Breast epithelium (tissue), 4 donors: ENCODE measurements at regions not wholly inside any gene's neighbourhood (a gene's known extent, or its start where the extent isn't known, plus 50 kb on each side); places are given as distances from the start of the nearest gene placed in this dataset.

Experiments
- DNase-seq, 2 donors: peaks; one replicate each; pipeline ENCODE4 v3.0.0-alpha.2; 2019; ENCODE audit warnings: low spot score in 2 of 2
- H3K27ac ChIP-seq, 2 donors: fragments of 200-600 bp; sonication (generic) in 1 of 2; one replicate each; pipeline ENCODE4 v1.5.1; 2016 to 2019; ENCODE audit warnings: mild to moderate bottlenecking in 1 of 2
- H3K27me3 ChIP-seq, 2 donors: fragments of 200-600 bp; sonication (generic) in 1 of 2; one replicate each; pipeline versions ENCODE4 v1.5.1 to v1.6.0; 2017 to 2019; ENCODE audit warnings: control low read depth in 1 of 2, mild to moderate bottlenecking in 1 of 2
- H3K36me3 ChIP-seq: fragments of 200-600 bp; one replicate; pipeline ENCODE4 v1.5.1; 2019
- H3K4me1 ChIP-seq, 2 donors: fragments of 200-600 bp; sonication (generic); one replicate each; pipeline ENCODE4 v1.5.1; 2016 to 2019; ENCODE audit warnings: control low read depth in 1 of 2
- H3K4me3 ChIP-seq, 3 donors: fragments of 200-600 bp; sonication (generic); 1 replicate in 2 of 3; 2 replicates in 1 of 3; pipeline ENCODE4 v1.5.1; 2016 to 2019; ENCODE audit warnings: mild to moderate bottlenecking in 3 of 3, moderate library complexity in 2 of 3
- H3K9me3 ChIP-seq, 2 donors: fragments of 200-600 bp; sonication (generic) in 1 of 2; one replicate each; pipeline ENCODE4 v1.5.1; 2016 to 2019; ENCODE audit warnings: control low read depth in 1 of 2
- POLR2A ChIP-seq: fragments of 450-650 bp; IDR thresholded peaks from one replicate; pipeline ENCODE4 v1.6.1; 2016; ENCODE audit warnings: antibody characterized with exemption, mild to moderate bottlenecking, moderate library complexity
- POLR2AphosphoS5 ChIP-seq, 3 donors: sonication (generic); formaldehyde crosslinking; IDR thresholded peaks; one replicate each; pipeline ENCODE4 v1.6.1; 2017; ENCODE audit warnings: antibody characterized with exemption in 3 of 3
- intact Hi-C: fragments of 100-400 bp; cut with DNase I; formaldehyde crosslinking; loops from one replicate; pipeline ENCODE4 v1.15.1; 2023; ENCODE audit warnings: low total_unique reads
- TF ChIP-seq, protein P1 (sequence below), 3 donors: fragments of 450-650 bp; IDR thresholded peaks; one replicate each; pipeline ENCODE4 v1.5.1; 2016 to 2017; ENCODE audit warnings: antibody characterized with exemption in 3 of 3, mild to moderate bottlenecking in 3 of 3, moderate library complexity in 3 of 3

DNA sequence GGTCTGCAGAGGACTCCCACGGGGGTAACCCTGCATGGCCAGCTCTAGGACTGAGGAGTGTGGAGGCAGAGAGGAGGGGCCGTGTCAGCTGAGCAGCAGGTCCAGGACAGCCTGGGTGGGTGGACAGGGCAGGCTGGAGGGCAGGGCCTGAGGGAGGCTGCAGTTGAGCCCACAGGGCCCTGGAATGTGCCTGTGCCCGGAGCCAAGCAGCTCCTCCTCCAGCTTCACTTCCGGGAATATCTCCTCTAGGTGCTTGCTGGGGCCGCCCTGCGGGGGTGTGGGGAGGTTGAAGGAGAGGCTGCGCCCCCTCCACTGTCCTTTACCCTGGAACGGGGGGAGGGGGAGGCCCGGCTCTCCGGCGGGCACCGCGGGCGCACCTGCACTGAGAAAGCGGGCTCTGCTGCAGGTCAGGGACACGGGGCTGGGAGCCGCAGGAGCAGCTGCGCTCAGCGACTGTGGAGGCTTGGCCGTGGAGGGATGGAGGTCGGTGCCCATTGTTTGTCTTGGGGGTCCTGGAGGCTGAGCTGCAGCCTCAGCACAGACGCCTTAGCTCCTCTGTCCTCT lies 1293.2 kb downstream of the BRD1 start:
- Histone ChIP-seq H3K4me3 (no peak overlapping the region), H3K27ac (no peak overlapping the region), H3K9me3 (no peaks in the 10 kb centered on the region), H3K36me3 (no peaks in the 10 kb centered on the region), H3K27me3 (peaks cover 0 to 4% of the 10 kb centered on the region in 2 donors), H3K4me1 (no peaks in the 10 kb centered on the region)
- intact Hi-C loops = no loop called here
- no peak for DNase-seq
- TF ChIP-seq, protein P1, sequence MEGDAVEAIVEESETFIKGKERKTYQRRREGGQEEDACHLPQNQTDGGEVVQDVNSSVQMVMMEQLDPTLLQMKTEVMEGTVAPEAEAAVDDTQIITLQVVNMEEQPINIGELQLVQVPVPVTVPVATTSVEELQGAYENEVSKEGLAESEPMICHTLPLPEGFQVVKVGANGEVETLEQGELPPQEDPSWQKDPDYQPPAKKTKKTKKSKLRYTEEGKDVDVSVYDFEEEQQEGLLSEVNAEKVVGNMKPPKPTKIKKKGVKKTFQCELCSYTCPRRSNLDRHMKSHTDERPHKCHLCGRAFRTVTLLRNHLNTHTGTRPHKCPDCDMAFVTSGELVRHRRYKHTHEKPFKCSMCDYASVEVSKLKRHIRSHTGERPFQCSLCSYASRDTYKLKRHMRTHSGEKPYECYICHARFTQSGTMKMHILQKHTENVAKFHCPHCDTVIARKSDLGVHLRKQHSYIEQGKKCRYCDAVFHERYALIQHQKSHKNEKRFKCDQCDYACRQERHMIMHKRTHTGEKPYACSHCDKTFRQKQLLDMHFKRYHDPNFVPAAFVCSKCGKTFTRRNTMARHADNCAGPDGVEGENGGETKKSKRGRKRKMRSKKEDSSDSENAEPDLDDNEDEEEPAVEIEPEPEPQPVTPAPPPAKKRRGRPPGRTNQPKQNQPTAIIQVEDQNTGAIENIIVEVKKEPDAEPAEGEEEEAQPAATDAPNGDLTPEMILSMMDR (IDR thresholded peaks at IDR 0.05) = no peak
- no peak for TF ChIP-seq POLR2A
- TF ChIP-seq POLR2AphosphoS5 (IDR thresholded peaks at IDR 0.05) = no peak

DNA sequence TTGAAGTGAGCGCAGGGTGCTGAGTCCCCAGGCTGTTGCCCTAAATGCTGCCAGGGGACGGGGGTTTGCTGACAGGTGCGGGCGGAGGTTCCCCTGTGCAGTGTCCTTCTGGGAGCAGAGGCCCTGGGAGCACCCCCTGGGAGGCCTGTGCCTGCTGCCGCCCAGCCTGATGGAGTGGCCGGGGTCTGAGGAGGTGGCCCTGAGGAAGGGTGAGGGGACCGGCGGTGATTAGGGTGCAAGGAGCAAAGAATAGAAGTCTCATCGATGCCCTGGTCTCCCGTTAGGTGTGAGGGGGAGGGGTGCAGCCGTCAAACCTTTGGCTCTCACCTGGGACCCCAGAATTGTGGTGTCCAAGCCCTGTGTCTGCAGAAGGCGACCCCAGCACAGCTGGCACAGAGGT lies 1294.7 kb downstream of the BRD1 start:
- intact Hi-C loops = no loop called here
- no peak for TF ChIP-seq POLR2A
- no peak overlapping the region for H3K4me3 ChIP-seq
- DNase-seq = no peak
- no peak overlapping the region for H3K27ac ChIP-seq
- no peaks in the 10 kb centered on the region for H3K4me1 ChIP-seq
- no peaks in the 10 kb centered on the region for H3K36me3 ChIP-seq
- no peaks in the 10 kb centered on the region for H3K9me3 ChIP-seq
- peaks cover 0 to 3% of the 10 kb centered on the region in 2 donors for H3K27me3 ChIP-seq

- H3K4me1 ChIP-seq = no peaks in the 10 kb centered on the region
- no peaks in the 10 kb centered on the region for H3K36me3 ChIP-seq
- H3K9me3 ChIP-seq = no peaks in the 10 kb centered on the region
- H3K27ac ChIP-seq = no peak overlapping the region
- no peak overlapping the region for H3K4me3 ChIP-seq
- peaks cover 0 to 3% of the 10 kb centered on the region in 2 donors for H3K27me3 ChIP-seq
- intact Hi-C loops = no loop called here
- no peak for DNase-seq
- TF ChIP-seq, protein P1 (IDR thresholded peaks at IDR 0.05) = no peak
- TF ChIP-seq POLR2A (no peak), POLR2AphosphoS5 (IDR thresholded peaks at IDR 0.05) (no peak)
Observed at GRCh38 chr22:48531761-48532435, 1295.8 kb downstream of the BRD1 start.

DNA sequence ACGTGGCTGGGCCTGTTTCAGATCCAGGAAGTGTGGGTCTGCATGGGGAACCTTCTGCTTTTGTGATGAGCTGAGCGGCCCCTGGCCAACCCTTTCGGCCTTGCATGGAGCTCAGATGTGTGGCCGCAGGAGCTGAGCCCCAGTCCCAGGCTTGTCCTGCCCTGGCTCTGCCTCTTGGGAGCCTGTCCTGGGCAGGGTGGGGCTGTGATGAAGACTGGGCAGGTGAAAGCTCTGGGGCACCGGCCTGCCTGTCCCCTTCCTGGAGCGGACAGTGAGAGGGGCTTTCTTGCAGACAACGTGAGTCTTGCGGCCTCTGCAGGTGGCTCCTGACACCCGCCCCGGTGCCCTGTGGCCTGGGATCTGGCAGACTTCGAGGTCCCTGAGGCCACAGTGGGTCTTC lies 1296.6 kb downstream of the BRD1 start:
- intact Hi-C loops = no loop called here
- Histone ChIP-seq H3K36me3 (no peaks in the 10 kb centered on the region), H3K4me3 (no peak overlapping the region), H3K27ac (no peak overlapping the region), H3K27me3 (peaks cover 0 to 3% of the 10 kb centered on the region in 2 donors), H3K4me1 (no peaks in the 10 kb centered on the region), H3K9me3 (no peaks in the 10 kb centered on the region)
- no peak for DNase-seq
- TF ChIP-seq POLR2A (no peak), POLR2AphosphoS5 (IDR thresholded peaks at IDR 0.05) (no peak)
- TF ChIP-seq, protein P1 (IDR thresholded peaks at IDR 0.05) = no peak

GRCh38 chr22:48530666-48531065 lies 1297.0 kb downstream of the BRD1 start:
- H3K27ac ChIP-seq = no peak overlapping the region
- no peaks in the 10 kb centered on the region for H3K4me1 ChIP-seq
- no peaks in the 10 kb centered on the region for H3K9me3 ChIP-seq
- H3K36me3 ChIP-seq = no peaks in the 10 kb centered on the region
- intact Hi-C loops = no loop called here
- H3K4me3 ChIP-seq = no peak overlapping the region
- H3K27me3 ChIP-seq = peaks cover 0 to 4% of the 10 kb centered on the region in 2 donors
- no peak for TF ChIP-seq POLR2A
- TF ChIP-seq POLR2AphosphoS5 (IDR thresholded peaks at IDR 0.05) = no peak
- TF ChIP-seq, protein P1 (IDR thresholded peaks at IDR 0.05) = no peak
- no peak for DNase-seq
